ENCODE measurements at regions not wholly inside any gene's neighbourhood (a gene's known extent, or its start where the extent isn't known, plus 50 kb on each side); places are given as distances from the start of the nearest gene placed in this dataset.

DNA sequence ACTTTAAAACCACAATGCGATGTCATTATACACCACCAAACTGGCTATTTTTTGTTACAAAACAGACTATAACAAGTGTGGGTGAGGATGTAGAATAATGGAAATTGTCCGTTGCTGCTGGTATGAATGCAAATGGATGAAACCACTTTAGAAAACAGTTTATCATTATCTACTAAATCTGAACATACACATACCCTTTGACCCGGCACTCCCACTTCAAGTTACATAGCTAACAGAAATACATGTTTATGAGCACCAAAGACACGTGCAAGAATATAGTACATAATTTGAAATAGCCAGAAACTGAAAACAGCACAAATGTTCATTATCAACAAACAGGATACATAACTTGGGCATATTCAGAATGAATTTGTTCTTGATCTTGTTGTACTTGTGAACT is 206.4 kb upstream of the CHAC2 start:
- H3K9me3 ChIP-seq (ENCODE audit: control insufficient read depth, insufficient read depth, low read length): no peaks in the 10 kb centered on the region
- TF ChIP-seq, protein P1, sequence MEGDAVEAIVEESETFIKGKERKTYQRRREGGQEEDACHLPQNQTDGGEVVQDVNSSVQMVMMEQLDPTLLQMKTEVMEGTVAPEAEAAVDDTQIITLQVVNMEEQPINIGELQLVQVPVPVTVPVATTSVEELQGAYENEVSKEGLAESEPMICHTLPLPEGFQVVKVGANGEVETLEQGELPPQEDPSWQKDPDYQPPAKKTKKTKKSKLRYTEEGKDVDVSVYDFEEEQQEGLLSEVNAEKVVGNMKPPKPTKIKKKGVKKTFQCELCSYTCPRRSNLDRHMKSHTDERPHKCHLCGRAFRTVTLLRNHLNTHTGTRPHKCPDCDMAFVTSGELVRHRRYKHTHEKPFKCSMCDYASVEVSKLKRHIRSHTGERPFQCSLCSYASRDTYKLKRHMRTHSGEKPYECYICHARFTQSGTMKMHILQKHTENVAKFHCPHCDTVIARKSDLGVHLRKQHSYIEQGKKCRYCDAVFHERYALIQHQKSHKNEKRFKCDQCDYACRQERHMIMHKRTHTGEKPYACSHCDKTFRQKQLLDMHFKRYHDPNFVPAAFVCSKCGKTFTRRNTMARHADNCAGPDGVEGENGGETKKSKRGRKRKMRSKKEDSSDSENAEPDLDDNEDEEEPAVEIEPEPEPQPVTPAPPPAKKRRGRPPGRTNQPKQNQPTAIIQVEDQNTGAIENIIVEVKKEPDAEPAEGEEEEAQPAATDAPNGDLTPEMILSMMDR (IDR thresholded peaks at IDR 0.05; ENCODE audit: low read depth, low read length): no peak
- CTCF ChIA-PET: no interaction called here

GRCh38 chr2:53559302-53559966 is 208.2 kb upstream of the CHAC2 start:
- Histone ChIP-seq H3K27me3 (ENCODE audit: control insufficient read depth, insufficient read depth, low read length) (no peaks in the 10 kb centered on the region), H3K9me3 (ENCODE audit: control insufficient read depth, insufficient read depth, low read length) (peaks cover 6% of the 10 kb centered on the region), H3K27ac (ENCODE audit: low read depth, low read length) (no peak overlapping the region), H3K4me3 (ENCODE audit: low read depth, low read length) (no peak overlapping the region)
- ChIA-PET POLR2A (no interaction called here), CTCF (no interaction called here)
- TF ChIP-seq, protein P1 (IDR thresholded peaks at IDR 0.05; ENCODE audit: low read depth, low read length): no peak
- no peak for DNase-seq (ENCODE audit: low read depth, low spot score)

More for the DNA sequence above, 206.4 kb upstream of the CHAC2 start:
- Histone ChIP-seq H3K27me3 (ENCODE audit: control insufficient read depth, insufficient read depth, low read length) (no peaks in the 10 kb centered on the region), H3K27ac (ENCODE audit: low read depth, low read length) (no peak overlapping the region), H3K4me3 (ENCODE audit: low read depth, low read length) (no peak overlapping the region)
- DNase-seq (ENCODE audit: low read depth, low spot score): no peak
- POLR2A ChIA-PET: no interaction called here

DNA sequence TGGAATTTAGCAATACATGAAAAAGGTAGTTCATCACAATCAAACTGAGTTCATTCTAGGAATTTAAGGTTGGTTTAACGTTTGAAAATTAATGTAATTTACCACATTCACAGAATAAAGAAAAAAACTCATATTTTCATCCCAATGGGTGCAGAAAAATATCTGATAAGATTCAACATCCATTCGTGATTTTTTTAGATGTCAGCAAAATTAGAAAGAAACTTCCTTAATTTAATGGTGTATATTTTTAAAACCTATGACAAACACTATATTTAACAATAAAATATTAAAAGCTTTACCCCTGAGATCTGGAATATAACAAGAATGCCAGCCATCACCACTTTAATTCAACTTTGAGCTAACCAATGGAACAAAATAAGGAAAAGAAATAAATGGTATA is 208.7 kb upstream of the CHAC2 start:
- no peak overlapping the region for H3K4me3 ChIP-seq (ENCODE audit: low read depth, low read length)
- peaks cover 11% of the 10 kb centered on the region for H3K9me3 ChIP-seq (ENCODE audit: control insufficient read depth, insufficient read depth, low read length)
- no peaks in the 10 kb centered on the region for H3K27me3 ChIP-seq (ENCODE audit: control insufficient read depth, insufficient read depth, low read length)
- CTCF ChIA-PET: no interaction called here
- TF ChIP-seq, protein P1 (IDR thresholded peaks at IDR 0.05; ENCODE audit: low read depth, low read length): no peak
- no peak overlapping the region for H3K27ac ChIP-seq (ENCODE audit: low read depth, low read length)
- POLR2A ChIA-PET: no interaction called here
- no peak for DNase-seq (ENCODE audit: low read depth, low spot score)

GRCh38 chr2:53549497-53549896 is 218.1 kb upstream of the CHAC2 start:
- CTCF ChIA-PET: no interaction called here
- H3K27ac ChIP-seq (ENCODE audit: low read depth, low read length): no peak overlapping the region

DNA sequence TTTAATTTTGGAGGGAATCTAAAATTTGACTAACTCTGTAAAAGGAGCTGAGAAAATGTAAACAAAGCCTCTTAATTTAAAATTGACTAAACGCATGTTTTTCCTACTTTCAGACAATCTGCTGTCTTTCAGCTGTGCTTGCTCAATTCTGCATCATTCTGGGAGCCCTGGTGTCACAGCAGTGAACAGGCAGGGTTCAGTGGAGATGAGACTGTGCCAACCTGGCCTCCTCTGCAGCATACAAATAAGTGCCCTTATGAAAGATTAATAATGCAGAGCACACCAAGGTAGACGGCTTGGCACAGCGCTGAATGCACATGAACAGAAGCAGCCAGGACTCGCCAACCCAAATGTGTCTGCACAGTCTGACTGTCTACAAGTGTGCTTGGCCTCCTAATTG is 222.0 kb upstream of the CHAC2 start:
- Histone ChIP-seq H3K27ac (ENCODE audit: low read depth, low read length) (no peak overlapping the region), H3K4me3 (ENCODE audit: low read depth, low read length) (no peak overlapping the region), H3K9me3 (ENCODE audit: control insufficient read depth, insufficient read depth, low read length) (peaks cover 2% of the 10 kb centered on the region; the same call in 1 of the 2 replicates), H3K27me3 (ENCODE audit: control insufficient read depth, insufficient read depth, low read length) (no peaks in the 10 kb centered on the region)
- POLR2A ChIA-PET: no interaction called here
- CTCF ChIA-PET: no interaction called here
- no peak for DNase-seq (ENCODE audit: low read depth, low spot score)
- TF ChIP-seq, protein P1 (IDR thresholded peaks at IDR 0.05; ENCODE audit: low read depth, low read length): no peak

More at GRCh38 chr2:53549497-53549896, 218.1 kb upstream of the CHAC2 start:
- Histone ChIP-seq H3K9me3 (ENCODE audit: control insufficient read depth, insufficient read depth, low read length) (peaks cover 12% of the 10 kb centered on the region), H3K27me3 (ENCODE audit: control insufficient read depth, insufficient read depth, low read length) (no peaks in the 10 kb centered on the region), H3K4me3 (ENCODE audit: low read depth, low read length) (no peak overlapping the region)
- POLR2A ChIA-PET: no interaction called here
- DNase-seq (ENCODE audit: low read depth, low spot score): no peak
- TF ChIP-seq, protein P1 (IDR thresholded peaks at IDR 0.05; ENCODE audit: low read depth, low read length): no peak

Data from AG04450 (cell line).